HS-27A (cell line): ENCODE measurements at regions not wholly inside any gene's neighbourhood (a gene's known extent, or its start where the extent isn't known, plus 50 kb on each side); places are given as distances from the start of the nearest gene placed in this dataset.

Experiments used
- DNase-seq: peaks from one replicate; pipeline ENCODE4 v3.0.0-alpha.2; 2012; ENCODE audit warnings: low read depth, missing footprints

DNA sequence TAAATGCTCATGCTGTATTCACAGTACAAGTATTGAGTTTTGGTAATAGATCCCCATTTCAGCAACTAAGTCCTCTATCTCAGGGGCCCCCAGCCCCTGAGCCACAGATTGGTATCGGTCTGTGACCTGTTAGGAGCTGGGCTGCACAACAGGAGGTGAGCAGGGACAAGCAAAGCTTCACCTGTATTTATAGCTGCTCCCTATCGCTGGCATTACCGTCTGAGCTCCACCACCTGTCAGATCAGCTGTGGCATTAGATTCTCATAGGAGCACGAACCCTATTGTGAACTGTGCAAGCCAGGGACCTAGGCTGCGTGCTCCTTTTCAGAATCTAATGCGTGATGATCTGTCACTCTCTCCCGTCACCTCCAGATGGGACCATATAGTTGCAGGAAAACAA is 262.8 kb upstream of the UBE2E2 start:
- no peak for DNase-seq

DNA sequence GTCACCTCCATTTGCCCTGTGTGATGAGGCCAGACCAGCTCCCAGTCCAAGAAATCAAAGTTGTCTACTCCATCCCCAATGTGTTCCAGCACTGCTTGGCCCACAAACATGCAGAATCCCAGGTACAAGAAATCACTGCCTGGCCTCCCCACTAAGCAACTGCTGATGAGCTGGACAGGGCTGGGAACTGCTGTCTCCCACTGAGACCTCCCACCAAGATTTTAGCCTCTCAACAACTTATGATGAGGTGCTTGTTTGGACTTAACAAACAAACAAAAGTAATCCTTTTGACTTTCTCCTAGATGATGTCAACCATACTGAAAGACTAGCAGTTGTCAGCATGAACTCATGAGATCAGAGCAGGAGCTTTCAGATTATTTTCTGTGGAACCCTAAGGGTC is 260.1 kb upstream of the UBE2E2 start:
- DNase-seq, result no peak

GRCh38 chr3:22947851-22948250 is 255.3 kb upstream of the UBE2E2 start:
- DNase-seq, result no peak

- no peak for DNase-seq
Measured at GRCh38 chr3:22951910-22952309, 251.2 kb upstream of the UBE2E2 start.

- DNase-seq, result no peak
Measured at GRCh38 chr3:22952860-22953259, 250.3 kb upstream of the UBE2E2 start.

GRCh38 chr3:22959593-22959992 is 243.5 kb upstream of the UBE2E2 start:
- no peak for DNase-seq

DNA sequence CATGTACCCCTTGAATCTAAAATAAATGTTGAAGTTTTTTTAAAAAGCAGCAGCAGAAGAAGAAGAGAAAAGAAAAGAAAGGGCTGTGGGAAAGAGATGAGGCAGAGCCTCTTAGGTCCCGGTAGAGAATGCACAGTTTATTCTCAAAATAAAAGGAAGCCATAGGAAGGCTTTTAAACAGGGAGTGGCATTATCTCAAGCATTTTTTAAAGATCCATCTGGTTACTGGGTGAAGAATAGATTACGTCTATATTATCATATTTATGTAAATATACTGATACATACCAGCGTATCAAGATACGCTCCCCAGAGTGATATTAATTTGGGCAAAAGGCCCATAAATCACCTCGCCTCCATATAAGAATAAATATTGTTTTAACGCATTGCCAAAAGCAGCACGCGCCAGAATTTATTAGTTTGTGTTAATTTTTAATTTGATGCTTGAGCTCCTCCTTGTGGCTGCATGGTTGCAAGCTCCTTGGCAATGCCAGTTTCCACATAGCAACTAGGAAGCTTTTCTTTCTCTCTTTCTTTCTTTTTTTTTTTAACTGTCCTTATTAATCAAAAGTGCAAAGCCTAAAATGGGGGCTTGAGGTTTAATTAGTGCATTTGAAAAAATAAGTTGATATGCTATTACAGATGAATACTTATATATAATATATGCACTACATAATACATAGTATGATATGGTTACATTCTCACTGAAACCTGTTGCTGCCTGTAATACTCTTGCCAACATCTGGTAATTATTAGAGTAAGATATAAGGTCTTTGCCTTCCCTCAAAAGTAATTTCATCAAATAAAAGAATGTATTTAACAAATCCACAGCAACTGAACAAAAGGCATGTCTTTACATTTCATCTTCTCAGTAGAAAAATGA is 242.8 kb upstream of the UBE2E2 start:
- DNase-seq, result peak; percentile 17

- no peak for DNase-seq
Measured at GRCh38 chr3:22962244-22962643, 240.9 kb upstream of the UBE2E2 start.

GRCh38 chr3:22966349-22966748 is 236.8 kb upstream of the UBE2E2 start:
- DNase-seq, result no peak

GRCh38 chr3:22969276-22969675 is 233.9 kb upstream of the UBE2E2 start:
- no peak for DNase-seq

- no peak for DNase-seq
Measured at GRCh38 chr3:22971497-22971896, 231.6 kb upstream of the UBE2E2 start.

DNA sequence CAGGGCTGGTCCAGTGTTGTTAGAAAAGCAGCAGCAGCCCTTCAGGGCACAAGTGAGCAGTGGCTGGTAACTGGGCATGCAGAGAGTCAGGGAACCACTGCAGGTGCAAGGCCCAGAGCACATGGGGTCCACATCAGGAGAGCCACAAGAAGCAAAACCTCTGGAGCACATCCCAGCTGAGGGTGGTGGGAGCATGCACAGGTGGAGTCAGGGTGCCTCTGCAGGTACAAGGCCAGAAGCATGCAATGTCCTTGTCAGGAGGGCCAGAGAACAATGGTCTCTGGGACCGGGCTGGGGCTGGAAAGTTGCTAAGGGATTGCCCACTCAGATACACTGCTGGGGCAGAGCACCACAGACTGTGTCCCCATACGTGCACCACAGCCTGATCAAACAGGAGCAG is 226.1 kb upstream of the UBE2E2 start:
- DNase-seq, result no peak

GRCh38 chr3:22977650-22978289 is 225.4 kb upstream of the UBE2E2 start:
- no peak for DNase-seq

DNA sequence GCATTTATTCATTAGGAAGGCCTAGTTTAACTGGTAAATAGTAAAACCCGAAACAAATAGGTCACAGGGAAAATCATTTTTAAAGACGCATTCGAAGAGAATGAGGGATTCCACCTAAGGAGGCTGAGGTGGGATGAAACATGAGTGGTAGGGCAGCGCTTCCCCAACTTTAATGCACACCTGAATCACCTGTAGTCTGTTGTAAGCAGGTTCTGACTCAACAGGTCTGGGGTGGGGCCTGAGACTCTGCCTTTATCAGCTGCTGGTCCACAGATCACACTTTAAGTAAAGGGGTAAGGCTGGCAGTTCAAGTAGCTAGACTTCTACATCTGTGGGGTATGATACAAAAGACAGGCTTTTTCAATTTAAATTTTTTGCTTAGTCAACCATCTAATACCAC is 223.5 kb upstream of the UBE2E2 start:
- no peak for DNase-seq

- DNase-seq, result peak; percentile 54
Measured at GRCh38 chr3:22980346-22980745, 222.8 kb upstream of the UBE2E2 start.

DNA sequence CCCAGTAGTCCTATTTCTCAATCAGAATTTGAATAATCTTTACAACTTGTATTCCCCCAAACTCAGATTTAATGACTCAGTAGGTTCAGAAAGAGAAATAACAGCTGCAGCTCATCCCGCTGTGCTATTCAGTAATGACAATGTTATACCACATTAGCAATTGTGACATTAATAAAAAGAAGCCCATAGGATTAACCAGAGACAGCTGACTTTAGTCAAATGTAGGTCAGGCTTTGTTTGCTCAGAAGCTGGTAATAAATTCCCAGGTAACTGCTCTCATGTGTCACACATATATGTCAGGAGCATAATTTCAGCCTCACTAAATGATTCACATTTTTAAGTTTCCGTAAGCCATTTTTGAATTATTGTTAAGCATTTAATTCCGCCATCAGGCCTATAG is 222.0 kb upstream of the UBE2E2 start:
- DNase-seq, result no peak

GRCh38 chr3:22981861-22982260 is 221.3 kb upstream of the UBE2E2 start:
- DNase-seq, result no peak

DNA sequence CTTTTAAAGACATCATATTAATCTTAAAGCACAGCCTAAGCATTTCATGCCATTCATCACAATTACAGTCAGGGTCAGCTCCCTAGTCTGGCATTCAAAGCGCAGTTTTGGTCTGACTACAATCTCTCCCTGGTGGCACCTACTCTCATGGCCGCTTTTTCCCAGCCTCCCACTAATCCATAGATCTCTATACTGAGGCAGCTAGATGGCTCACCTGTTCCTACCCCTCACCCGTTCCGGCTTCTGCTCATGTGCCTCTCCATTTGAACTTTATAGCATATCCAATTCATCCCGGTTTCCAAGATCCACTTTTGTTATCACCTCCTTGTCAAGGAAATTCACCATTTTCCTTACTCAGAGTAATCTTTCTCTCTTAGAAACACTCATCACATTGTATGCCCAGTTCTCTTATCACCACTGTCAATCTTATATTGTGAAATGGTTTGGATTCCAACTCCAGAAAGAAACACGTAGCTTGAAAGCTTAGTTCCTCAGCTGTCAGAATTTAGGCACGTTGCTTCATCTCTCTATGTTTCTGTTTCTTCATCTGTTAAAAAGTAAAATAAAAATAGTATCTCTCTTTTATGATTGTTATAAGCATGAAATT is 220.0 kb upstream of the UBE2E2 start:
- DNase-seq, result no peak

- no peak for DNase-seq
Measured at GRCh38 chr3:22986958-22987357, 216.2 kb upstream of the UBE2E2 start.

GRCh38 chr3:22988566-22988965 is 214.6 kb upstream of the UBE2E2 start:
- no peak for DNase-seq

DNA sequence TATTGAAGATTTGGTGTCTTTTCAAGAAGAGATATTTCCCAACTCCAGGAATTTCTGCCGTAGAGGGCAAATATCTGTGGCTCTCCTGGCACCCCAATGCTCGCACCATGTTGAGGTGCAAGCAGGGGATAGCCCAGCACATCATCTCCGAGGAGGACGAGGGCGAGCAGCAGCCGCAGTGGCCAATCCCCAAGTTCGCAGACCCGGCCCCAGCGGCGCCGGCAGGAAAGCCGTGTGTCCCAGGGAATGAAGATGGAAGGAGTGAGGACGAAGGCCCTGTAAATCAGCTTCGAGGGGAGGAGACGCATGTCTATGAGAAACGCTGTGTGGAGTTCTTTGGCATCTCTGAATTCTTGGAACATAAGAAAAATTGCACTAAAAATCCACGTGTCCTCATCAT is 213.4 kb upstream of the UBE2E2 start:
- DNase-seq, result no peak

DNA sequence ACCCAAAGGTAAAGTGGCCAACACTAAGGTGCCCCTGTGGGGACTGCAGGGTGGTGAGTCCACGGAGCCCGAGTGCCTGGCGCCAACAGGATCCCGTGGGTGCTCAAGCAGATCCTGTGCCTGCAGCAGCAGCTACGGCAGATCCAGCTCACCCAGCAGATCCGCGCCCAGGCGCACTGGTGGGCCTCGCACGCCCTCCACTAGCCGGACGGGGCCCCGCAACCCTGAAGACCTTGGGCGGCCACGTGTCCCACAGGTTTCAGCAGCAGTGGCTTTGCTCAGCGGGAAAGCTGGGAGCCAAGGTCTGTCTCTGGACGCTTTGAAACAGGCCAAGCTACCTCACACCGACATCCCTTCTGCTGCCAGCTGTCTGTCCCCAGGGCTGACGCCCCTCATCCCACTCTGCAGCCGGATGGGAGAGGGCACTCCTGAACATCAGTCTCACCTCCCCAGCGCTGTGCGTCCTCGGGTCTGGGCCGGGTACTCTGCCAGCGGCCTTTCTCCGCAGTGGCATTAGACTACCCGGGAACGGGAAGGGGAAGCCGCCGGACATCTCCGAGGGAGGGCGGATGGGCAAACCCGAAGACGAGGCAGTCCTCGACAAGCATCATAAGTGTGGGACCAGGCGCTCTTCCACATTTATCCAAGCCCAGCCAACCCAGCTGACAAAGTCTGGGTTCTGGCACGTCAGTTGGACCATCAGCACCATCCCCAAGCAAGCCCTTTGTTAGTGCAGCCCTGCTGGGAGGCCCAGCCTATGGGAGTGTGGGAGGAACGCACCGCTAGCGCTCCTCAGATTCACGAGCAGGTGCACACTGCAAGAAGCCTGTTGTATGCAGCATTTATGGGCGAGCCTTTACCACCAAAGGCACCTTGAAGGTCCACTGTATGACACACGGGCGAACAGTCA is 212.6 kb upstream of the UBE2E2 start:
- DNase-seq, result no peak
